Endothelial cell (in vitro differentiated cells): ENCODE measurements at regions not wholly inside any gene's neighbourhood (a gene's known extent, or its start where the extent isn't known, plus 50 kb on each side); places are given as distances from the start of the nearest gene placed in this dataset.

Experiments used
- DNase-seq: peaks from one replicate; pipeline ENCODE4 v3.0.0; 2021; ENCODE audit warnings: low spot score
- H3K27ac Mint-ChIP-seq: one replicate; pipeline ENCODE4 v1.8.0; 2021; ENCODE audit warnings: mixed read lengths, inconsistent platforms; ENCODE audit not compliant: unreplicated experiment
- H3K27me3 Mint-ChIP-seq: one replicate; pipeline ENCODE4 v1.8.0; 2021; ENCODE audit warnings: mild to moderate bottlenecking, moderate library complexity, mixed read lengths, inconsistent platforms; ENCODE audit not compliant: unreplicated experiment
- H3K36me3 Mint-ChIP-seq: one replicate; pipeline ENCODE4 v1.8.0; 2021; ENCODE audit warnings: mild to moderate bottlenecking, low read depth, mixed read lengths, inconsistent platforms; ENCODE audit not compliant: unreplicated experiment
- H3K4me1 Mint-ChIP-seq: one replicate; pipeline ENCODE4 v1.8.0; 2021; ENCODE audit warnings: mild to moderate bottlenecking, mixed read lengths, inconsistent platforms; ENCODE audit not compliant: unreplicated experiment
- H3K4me3 Mint-ChIP-seq: one replicate; pipeline ENCODE4 v1.8.0; 2021; ENCODE audit warnings: mild to moderate bottlenecking, mixed read lengths, inconsistent platforms; ENCODE audit not compliant: unreplicated experiment
- H3K9me3 Mint-ChIP-seq: one replicate; pipeline ENCODE4 v1.8.0; 2021; ENCODE audit warnings: mixed read lengths, inconsistent platforms; ENCODE audit not compliant: unreplicated experiment
- TF ChIP-seq, protein P1 (sequence below): fragments of 200-600 bp; sonication (generic); IDR thresholded peaks from one replicate; pipeline ENCODE4 v1.5.0; 2021; ENCODE audit warnings: antibody characterized with exemption; ENCODE audit not compliant: unreplicated experiment

DNA sequence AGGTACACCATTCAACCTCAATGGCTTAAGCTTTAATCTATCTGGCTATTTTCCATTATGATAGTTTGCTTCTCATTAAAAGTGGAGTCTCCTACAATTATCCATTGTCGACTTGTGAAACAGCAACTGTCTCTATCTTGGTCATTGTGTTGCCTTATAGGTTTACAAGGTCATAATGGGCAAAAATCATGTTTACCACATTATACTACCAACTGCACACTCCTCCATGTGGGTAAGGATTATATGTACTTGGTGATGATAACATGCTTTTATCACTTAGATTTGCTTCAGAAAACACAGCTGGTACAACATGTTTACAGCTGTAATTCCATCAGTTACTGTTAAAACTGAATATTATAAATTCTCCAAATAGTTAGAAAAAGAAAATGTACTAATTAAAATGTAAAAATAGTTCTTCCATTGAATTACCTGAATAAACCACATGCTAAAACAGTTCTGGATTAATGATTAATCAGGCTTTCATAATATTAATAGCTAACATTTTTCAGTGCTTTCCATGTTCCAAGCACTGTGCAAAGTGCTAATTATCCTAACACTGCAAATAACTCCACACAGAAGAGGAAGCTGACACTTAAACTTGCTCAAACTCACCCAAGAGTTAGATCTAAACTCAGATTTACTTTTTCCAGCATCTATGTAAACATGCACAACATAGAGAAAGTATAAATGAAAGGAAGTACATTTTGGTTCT is 96.7 kb downstream of the OGFRL1 start:
- TF ChIP-seq, protein P1, sequence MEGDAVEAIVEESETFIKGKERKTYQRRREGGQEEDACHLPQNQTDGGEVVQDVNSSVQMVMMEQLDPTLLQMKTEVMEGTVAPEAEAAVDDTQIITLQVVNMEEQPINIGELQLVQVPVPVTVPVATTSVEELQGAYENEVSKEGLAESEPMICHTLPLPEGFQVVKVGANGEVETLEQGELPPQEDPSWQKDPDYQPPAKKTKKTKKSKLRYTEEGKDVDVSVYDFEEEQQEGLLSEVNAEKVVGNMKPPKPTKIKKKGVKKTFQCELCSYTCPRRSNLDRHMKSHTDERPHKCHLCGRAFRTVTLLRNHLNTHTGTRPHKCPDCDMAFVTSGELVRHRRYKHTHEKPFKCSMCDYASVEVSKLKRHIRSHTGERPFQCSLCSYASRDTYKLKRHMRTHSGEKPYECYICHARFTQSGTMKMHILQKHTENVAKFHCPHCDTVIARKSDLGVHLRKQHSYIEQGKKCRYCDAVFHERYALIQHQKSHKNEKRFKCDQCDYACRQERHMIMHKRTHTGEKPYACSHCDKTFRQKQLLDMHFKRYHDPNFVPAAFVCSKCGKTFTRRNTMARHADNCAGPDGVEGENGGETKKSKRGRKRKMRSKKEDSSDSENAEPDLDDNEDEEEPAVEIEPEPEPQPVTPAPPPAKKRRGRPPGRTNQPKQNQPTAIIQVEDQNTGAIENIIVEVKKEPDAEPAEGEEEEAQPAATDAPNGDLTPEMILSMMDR, result no peak
- no peaks in the 10 kb centered on the region for H3K36me3 Mint-ChIP-seq
- H3K4me1 Mint-ChIP-seq, result peaks cover 19% of the 10 kb centered on the region
- H3K9me3 Mint-ChIP-seq, result no peaks in the 10 kb centered on the region
- no peak for DNase-seq
- no peak overlapping the region for H3K27ac Mint-ChIP-seq
- H3K4me3 Mint-ChIP-seq, result no peak overlapping the region
- peaks cover 3% of the 10 kb centered on the region for H3K27me3 Mint-ChIP-seq

DNA sequence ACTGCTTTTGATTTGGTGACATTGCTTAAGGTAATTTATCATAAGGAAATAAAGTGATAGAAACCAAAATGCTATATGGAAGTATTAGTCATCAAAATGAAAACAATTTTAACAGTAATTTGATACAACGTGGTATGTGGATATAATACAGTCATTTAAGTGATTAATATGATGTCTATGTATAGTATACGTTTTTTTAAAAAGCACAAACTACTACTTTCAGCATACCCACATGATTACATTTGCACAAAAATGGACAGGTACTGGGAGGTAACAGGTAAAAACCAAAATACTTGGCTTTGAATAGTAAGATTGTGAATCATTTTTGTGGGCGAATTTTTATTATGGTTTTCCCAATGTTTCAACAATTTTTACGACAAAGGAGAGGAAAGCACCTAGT is 97.6 kb downstream of the OGFRL1 start:
- Mint-ChIP-seq H3K4me3 (no peak overlapping the region), H3K27ac (no peak overlapping the region), H3K27me3 (peaks cover 4% of the 10 kb centered on the region), H3K36me3 (no peaks in the 10 kb centered on the region), H3K9me3 (no peaks in the 10 kb centered on the region), H3K4me1 (peaks cover 27% of the 10 kb centered on the region)
- no peak for DNase-seq
- TF ChIP-seq, protein P1, result no peak

DNA sequence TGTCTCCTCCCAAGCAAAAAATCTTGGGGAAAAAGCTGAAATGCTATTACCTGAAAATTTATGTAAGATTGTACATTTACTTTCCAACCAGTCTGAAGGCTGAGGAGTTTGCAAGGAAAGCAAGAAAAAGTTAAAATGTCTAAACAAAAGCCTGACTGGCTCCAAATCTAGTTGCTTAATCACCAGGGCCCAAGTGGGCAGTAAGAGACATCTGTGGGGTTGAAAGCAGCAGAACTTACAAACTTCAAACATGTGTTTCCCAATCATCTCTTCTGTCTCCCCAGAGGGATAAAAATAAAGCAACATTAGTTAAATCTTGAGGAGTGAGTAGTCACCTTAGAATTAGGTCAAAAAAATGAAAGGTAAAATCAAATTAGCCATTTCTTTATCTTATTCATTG is 98.6 kb downstream of the OGFRL1 start:
- Mint-ChIP-seq H3K27me3 (peaks cover 4% of the 10 kb centered on the region), H3K36me3 (no peaks in the 10 kb centered on the region), H3K27ac (no peak overlapping the region), H3K4me1 (peaks cover 36% of the 10 kb centered on the region), H3K9me3 (no peaks in the 10 kb centered on the region), H3K4me3 (no peak overlapping the region)
- DNase-seq, result no peak
- TF ChIP-seq, protein P1, result no peak

DNA sequence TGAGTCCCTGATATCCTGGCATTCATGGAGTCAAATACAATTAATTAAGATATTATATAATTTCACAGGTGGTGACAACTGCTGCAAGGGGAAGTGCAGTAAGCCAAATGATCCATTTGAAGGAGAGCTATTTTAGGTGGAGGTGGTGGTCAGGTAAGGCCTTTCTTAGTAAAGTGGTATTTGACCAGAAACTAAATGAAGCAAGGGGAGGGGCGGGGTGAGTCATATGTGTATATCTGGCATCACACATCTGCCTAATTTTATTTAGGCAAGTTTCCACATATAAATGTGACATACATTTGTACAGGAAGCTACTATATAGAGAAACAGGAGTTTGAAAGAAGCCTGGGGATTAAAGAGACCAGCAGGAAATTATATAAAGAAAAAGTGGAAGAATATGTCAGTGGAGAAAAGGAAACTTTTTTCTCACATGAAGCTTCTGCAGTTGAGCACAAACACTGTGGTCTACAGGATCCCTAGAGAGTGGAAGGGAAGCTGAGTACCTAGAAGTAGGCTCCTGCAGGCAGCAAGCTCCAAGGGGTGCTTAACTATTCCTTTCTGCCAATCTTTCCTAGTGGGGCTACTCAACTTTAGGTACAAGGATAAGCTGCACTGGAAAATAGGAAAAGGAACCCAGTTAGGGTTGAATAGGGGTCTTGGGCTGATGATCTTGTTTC is 99.6 kb downstream of the OGFRL1 start:
- no peak overlapping the region for H3K4me3 Mint-ChIP-seq
- no peaks in the 10 kb centered on the region for H3K36me3 Mint-ChIP-seq
- peaks cover 2% of the 10 kb centered on the region for H3K27me3 Mint-ChIP-seq
- no peak overlapping the region for H3K27ac Mint-ChIP-seq
- H3K9me3 Mint-ChIP-seq, result no peaks in the 10 kb centered on the region
- TF ChIP-seq, protein P1, result no peak
- no peak for DNase-seq
- peaks cover 41% of the 10 kb centered on the region for H3K4me1 Mint-ChIP-seq

DNA sequence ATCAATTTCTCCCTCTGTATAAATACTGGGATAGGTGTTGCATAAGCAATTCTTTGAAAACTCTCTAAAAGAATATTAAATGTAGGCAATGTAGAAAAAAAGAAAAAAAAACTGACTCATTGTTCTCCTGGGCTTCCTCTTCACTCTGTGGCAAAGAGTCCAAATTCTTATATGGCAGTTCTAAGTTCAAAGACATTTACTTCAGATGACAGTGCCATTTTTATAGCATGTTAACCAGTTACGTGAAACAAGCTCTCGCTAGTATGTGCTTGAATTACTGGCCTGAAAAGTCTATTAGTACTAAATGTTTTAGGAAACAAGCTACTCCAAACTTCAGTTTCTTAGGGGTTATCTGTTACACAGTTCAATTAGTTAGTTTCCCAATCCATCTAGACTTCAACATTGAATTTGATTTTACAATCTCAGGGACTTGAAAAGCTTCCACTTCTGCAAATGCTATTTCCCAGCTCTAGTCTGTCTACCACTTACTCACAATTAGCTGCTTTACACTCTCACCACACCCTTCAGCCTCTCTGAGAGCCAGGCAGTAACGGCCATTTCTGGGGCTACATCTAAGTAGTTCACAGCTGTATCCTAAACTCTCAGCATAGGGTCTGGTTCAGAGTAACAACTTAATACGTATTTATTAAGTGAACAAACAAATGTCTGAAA is 100.4 kb downstream of the OGFRL1 start:
- no peak overlapping the region for H3K4me3 Mint-ChIP-seq
- H3K4me1 Mint-ChIP-seq, result peaks cover 44% of the 10 kb centered on the region
- peaks cover 2% of the 10 kb centered on the region for H3K27me3 Mint-ChIP-seq
- TF ChIP-seq, protein P1, result no peak
- H3K36me3 Mint-ChIP-seq, result no peaks in the 10 kb centered on the region
- no peak for DNase-seq
- H3K27ac Mint-ChIP-seq, result no peak overlapping the region
- no peaks in the 10 kb centered on the region for H3K9me3 Mint-ChIP-seq
